Mucosa of descending colon (tissue), 3 donors: ENCODE measurements at regions not wholly inside any gene's neighbourhood (a gene's known extent, or its start where the extent isn't known, plus 50 kb on each side); places are given as distances from the start of the nearest gene placed in this dataset.

ENCODE experiments used
- ATAC-seq: fragments of 200-7000 bp; cut with Tn5 transposase; one replicate; pipeline ENCODE4 v1.9.1; 2020; ENCODE audit warnings: mild to moderate bottlenecking, moderate library complexity
- DNase-seq, 3 donors: peaks; one replicate each; pipeline ENCODE4 v3.0.0-alpha.2; 2020
- H3K36me3 ChIP-seq: fragments of 200-600 bp; one replicate; pipeline ENCODE4 v1.8.0; 2021; ENCODE audit warnings: low read depth, mild to moderate bottlenecking
- H3K4me1 ChIP-seq: fragments of 200-600 bp; one replicate; pipeline ENCODE4 v1.8.0; 2021; ENCODE audit warnings: low read depth, mild to moderate bottlenecking
- H3K4me3 ChIP-seq: fragments of 200-600 bp; one replicate; pipeline ENCODE4 v1.8.0; 2021; ENCODE audit warnings: mild to moderate bottlenecking
- H3K9me3 ChIP-seq: fragments of 200-600 bp; one replicate; pipeline ENCODE4 v1.8.0; 2021; ENCODE audit warnings: mild to moderate bottlenecking
- intact Hi-C, 2 donors: fragments of 100-400 bp; cut with DNase I in 1 of 2; cut with micrococcal nuclease in 1 of 2; formaldehyde crosslinking; loops; one replicate each; pipeline versions ENCODE4 v1.11.0 to v1.11.1; 2022; cut with DNase I, micrococcal nuclease
- TF ChIP-seq, protein P1 (sequence below): fragments of 200-600 bp; IDR thresholded peaks from one replicate; pipeline ENCODE4 v1.8.0; 2022; ENCODE audit warnings: antibody characterized with exemption, mild to moderate bottlenecking
- donor health status: DM: no; HTN: no; CAD: no; lungs with moderate emphysema.
- donor health status: DM: no; HTN: no; CAD: no.
- donor health status: DM: no; HTN: yes; CAD: no.

GRCh38 chr17:79304884-79305283, 230.3 kb downstream of the ENGASE start:
- H3K36me3 ChIP-seq, result no peaks in the 10 kb centered on the region

DNA sequence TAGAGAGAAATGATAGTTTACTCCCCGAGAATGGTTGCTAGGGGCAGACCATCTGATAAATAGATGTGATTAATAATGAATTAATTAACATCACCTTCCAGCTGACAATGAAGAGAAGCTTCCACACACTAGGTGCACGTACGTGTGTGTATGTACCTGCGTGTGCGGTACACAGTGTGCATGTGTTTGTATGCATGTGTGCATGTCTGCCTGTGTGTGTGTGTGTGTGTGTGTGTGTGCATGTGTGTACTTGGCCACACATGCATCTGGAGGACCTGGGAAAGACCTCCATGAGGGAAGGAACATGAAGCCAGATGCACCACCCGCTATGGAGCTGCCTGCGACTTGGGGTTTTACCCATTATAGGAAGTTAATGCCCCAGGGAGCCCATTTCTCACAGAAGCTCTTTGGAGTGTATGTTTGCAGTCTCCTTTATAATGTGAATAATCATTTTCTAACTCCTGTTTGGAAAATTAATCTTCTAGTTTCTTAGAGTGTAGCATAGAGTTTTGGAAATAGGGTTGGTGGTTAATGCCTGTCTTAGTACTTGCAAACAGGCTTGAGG, 229.1 kb downstream of the ENGASE start:
- Histone ChIP-seq H3K36me3 (no peaks in the 10 kb centered on the region), H3K4me1 (no peaks in the 10 kb centered on the region), H3K9me3 (no peaks in the 10 kb centered on the region), H3K4me3 (no peak overlapping the region)
- DNase-seq, result no peak
- TF ChIP-seq, protein P1, sequence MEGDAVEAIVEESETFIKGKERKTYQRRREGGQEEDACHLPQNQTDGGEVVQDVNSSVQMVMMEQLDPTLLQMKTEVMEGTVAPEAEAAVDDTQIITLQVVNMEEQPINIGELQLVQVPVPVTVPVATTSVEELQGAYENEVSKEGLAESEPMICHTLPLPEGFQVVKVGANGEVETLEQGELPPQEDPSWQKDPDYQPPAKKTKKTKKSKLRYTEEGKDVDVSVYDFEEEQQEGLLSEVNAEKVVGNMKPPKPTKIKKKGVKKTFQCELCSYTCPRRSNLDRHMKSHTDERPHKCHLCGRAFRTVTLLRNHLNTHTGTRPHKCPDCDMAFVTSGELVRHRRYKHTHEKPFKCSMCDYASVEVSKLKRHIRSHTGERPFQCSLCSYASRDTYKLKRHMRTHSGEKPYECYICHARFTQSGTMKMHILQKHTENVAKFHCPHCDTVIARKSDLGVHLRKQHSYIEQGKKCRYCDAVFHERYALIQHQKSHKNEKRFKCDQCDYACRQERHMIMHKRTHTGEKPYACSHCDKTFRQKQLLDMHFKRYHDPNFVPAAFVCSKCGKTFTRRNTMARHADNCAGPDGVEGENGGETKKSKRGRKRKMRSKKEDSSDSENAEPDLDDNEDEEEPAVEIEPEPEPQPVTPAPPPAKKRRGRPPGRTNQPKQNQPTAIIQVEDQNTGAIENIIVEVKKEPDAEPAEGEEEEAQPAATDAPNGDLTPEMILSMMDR, result no peak
- intact Hi-C loops, result no loop called here
- ATAC-seq, result no peak

More at GRCh38 chr17:79304884-79305283, 230.3 kb downstream of the ENGASE start:
- intact Hi-C loops, result no loop called here
- TF ChIP-seq, protein P1, result no peak
- Histone ChIP-seq H3K4me1 (no peaks in the 10 kb centered on the region), H3K4me3 (no peak overlapping the region), H3K9me3 (no peaks in the 10 kb centered on the region)
- no peak for ATAC-seq
- no peak for DNase-seq

DNA sequence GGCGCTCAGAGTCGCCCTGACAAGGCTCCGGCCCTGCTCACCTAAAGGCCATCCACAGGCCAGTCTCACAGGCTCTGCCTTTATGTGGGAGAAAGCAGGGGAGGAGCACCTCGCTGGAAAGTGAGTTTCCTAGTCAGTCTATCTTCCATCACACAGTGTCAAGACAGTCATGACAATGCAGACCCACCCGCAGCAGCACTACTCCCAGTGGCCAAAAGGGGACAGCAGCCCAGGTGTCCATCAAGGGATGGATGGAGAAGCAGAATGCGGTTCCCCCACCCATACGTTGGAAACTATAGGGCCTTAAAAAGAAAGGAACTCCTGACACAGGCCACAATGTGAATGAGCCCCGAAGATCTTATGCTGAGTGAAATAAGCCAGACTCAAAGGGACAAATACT, 226.8 kb downstream of the ENGASE start:
- no peak for DNase-seq
- Histone ChIP-seq H3K36me3 (no peaks in the 10 kb centered on the region), H3K9me3 (no peaks in the 10 kb centered on the region), H3K4me3 (no peak overlapping the region), H3K4me1 (no peaks in the 10 kb centered on the region)
- intact Hi-C loops, result no loop called here
- no peak for ATAC-seq
- TF ChIP-seq, protein P1, result no peak

- no peak for ATAC-seq
- intact Hi-C loops, result no loop called here
- TF ChIP-seq, protein P1, result no peak
These were observed 224.7 kb downstream of the ENGASE start for GRCh38 chr17:79299349-79299748.

DNA sequence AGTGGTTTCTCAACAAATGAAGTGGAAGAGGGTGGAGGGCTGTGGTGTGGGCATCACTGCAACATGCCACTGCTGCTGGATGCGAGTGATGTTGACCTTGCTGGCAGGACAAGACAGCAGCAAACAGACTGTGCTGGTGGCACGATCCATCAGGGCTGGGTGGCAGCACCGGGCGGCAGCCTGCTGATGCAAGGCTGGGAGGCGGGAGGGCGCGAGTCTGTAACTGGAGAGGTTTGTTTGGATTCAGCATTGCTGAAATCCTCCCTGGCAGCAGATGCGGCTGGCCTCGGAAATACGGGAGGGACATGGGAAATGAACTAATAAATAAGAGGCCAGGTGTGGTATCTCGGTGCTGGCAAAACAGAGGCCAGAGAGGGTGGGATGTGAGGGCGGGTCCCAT, 224.2 kb downstream of the ENGASE start:
- Histone ChIP-seq H3K4me1 (no peaks in the 10 kb centered on the region), H3K9me3 (no peaks in the 10 kb centered on the region), H3K4me3 (no peak overlapping the region), H3K36me3 (no peaks in the 10 kb centered on the region)
- ATAC-seq (no peak), DNase-seq (no peak)
- TF ChIP-seq, protein P1, result no peak
- intact Hi-C loops, result no loop called here

More at GRCh38 chr17:79299349-79299748, 224.7 kb downstream of the ENGASE start:
- Histone ChIP-seq H3K36me3 (no peaks in the 10 kb centered on the region), H3K4me1 (no peaks in the 10 kb centered on the region), H3K9me3 (no peaks in the 10 kb centered on the region), H3K4me3 (no peak overlapping the region)
- DNase-seq, result no peak

GRCh38 chr17:79296243-79296642, 221.6 kb downstream of the ENGASE start:
- Histone ChIP-seq H3K4me3 (no peak overlapping the region), H3K4me1 (no peaks in the 10 kb centered on the region), H3K36me3 (no peaks in the 10 kb centered on the region), H3K9me3 (no peaks in the 10 kb centered on the region)
- TF ChIP-seq, protein P1, result no peak
- intact Hi-C loops, result no loop called here
- ATAC-seq (no peak), DNase-seq (no peak)
